ENCODE measurements at regions not wholly inside any gene's neighbourhood (a gene's known extent, or its start where the extent isn't known, plus 50 kb on each side); places are given as distances from the start of the nearest gene placed in this dataset.
A peak's percentile ranks its signal among the peaks of the same experiment; 100 is the strongest.
"Not testable (repeated sequence)": the region's sequence is repeated elsewhere in the genome, so short reads cannot be mapped to it uniquely, and the experiment has no call there.

DNA sequence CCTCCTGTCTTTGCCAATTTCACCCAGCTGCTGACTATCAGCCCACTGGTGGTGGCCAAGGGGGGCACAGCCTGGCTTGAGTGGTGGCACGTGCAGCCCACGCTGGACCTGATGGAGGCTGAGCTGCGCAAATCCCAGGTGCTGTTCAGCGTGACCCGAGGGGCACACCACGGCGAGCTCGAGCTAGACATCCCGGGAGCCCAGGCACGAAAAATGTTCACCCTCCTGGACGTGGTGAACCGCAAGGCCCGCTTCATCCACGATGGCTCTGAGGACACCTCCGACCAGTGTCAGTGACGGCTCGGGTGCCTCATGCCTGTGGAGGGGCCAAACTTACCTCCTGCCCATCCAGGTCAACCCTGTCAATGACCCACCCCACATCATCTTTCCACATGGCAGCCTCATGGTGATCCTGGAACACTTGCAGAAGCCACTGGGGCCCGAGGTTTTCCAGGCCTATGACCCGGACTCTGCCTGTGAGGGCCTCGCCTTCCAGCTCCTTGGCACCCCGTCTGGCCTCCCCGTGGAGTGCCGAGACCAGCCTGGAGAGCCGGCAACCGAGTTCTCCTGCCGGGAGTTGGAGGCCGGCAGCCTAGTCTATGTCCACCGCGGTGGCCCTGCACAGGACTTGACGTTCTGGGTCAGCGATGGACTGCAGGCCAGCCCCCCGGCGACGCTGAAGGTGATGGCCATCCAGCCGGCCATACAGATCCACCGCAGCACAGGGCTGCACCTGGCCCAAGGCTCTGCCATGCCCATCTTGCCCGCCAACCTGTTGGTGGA is 180.2 kb downstream of the TBC1D2B start:
- DNase-seq (ENCODE audit: low read depth in 2 of 2): not testable (repeated sequence)

DNA sequence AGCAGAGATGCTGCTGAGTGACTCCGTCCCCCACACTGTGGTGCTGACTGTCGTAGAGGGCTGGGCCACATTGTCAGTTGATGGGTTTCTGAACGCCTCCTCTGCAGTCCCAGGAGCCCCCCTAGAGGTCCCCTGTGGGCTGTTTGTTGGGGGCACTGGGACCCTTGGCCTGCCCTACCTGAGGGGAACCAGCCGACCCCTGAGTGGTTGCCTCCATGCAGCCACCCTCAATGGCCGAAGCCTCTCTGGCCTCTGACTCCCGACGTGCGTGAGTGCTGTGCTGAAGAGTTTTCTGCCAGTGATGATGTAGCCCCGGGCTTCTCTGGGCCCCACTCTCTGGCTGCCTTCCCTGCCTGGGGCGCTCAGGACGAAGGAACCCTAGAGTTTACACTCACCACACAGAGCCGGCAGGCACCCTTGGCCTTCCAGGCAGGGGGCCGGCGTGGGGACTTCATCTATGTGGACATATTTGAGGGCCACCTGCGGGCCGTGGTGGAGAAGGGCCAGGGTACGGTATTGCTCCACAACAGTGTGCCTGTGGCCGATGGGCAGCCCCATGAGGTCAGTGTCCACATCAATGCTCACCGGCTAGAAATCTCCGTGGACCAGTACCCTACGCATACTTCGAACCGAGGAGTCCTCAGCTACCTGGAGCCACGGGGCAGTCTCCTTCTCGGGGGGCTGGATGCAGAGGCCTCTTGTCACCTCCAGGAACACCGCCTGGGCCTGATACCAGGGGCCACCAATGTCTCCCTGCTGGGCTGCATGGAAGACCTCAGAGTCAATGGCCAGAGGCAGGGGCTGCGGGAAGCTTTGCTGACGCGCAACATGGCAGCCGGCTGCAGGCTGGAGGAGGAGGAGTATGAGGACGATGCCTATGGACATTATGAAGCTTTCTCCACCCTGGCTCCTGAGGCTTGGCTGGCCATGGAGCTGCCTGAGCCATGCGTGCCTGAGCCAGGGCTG is 181.1 kb downstream of the TBC1D2B start:
- DNase-seq (ENCODE audit: low read depth in 2 of 2): not testable (repeated sequence)

DNA sequence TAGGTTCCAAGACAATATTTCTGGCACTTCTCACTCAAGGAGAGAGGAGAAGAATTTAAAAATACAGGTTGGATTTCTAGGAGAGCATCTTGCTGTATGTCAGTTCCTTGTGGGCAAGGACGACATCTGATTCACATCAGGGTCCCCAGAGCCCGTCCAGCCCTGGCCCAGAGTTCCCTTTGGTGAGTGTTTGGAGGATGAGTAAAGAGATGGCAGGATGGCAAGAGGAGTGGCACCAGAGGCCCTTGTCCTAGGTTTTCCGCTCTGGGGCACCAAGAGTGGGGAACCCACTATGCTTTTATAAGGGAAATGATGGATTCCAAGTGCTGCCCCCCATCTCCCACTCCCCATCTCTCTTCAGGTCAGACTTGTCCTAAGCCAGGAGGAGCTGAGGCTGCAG is 181.8 kb downstream of the TBC1D2B start:
- no peak for DNase-seq (ENCODE audit: low read depth in 2 of 2)

DNA sequence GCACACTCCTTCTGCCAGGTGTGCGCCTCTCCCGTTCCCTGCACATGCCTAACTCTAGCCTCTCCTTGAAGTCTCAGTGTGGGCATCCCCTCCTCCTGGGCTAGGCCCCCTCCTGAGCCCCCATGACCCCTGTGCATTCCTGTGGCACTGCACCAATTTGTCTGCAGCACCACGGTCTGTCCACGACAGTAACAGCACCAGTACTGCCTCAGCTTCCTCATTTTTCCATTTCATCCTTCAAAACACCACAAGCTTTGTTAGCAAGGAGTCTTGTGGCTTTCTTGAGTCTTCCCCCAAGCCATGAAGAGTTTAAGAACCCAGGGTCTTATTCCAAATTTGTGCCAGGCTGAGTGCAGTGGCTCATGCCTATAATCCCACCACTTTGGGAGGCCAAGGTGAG is 182.4 kb downstream of the TBC1D2B start:
- not testable (repeated sequence) for DNase-seq (ENCODE audit: low read depth in 2 of 2)

DNA sequence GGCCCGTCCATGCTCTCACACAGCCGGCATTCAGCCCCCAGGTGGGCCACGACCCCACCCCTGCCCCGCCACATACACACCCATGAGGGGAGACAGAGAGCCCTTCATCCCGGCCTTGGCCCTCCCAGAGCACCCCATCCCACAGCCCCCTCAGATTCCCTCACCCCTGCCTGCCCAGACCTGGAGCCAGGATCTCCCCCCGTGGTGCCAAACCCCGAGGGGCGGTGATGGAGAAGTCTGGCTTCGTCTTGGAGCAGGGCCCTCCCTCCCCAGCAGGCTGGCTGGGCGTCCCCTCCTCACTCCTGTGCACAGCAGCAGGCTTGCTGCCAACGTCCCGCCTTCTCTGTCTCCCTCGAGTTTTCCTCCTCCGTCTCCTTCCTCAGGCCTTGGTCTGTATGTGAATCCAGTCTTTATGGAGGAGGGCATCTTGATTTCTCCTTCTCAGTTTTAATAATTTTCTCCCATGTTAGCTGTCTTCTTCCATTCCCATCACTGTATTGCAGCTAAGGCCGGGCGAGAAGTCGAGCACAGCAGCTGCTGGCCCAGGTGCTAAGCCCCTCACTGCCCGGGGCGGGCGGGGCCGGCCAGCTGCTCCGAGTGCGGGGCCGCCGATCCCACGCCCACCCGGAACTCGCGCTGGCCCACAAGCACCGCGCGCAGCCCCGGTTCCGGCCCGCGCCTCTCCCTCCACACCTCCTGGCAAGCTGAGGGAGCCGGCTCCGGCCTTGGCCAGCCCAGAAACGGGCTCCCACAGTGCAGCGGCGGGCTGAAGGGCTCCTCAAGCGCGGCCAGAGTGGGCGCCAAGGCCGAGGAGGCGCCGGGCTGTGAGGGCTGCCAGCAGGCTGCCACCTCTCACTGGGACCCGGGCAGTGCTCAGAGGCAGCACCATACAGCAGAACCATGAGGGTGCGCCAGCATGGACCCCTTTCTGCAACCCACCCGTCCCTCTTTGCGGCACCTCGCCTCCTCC is 183.6 kb downstream of the TBC1D2B start:
- not testable (repeated sequence) for DNase-seq (ENCODE audit: low read depth in 2 of 2)

DNA sequence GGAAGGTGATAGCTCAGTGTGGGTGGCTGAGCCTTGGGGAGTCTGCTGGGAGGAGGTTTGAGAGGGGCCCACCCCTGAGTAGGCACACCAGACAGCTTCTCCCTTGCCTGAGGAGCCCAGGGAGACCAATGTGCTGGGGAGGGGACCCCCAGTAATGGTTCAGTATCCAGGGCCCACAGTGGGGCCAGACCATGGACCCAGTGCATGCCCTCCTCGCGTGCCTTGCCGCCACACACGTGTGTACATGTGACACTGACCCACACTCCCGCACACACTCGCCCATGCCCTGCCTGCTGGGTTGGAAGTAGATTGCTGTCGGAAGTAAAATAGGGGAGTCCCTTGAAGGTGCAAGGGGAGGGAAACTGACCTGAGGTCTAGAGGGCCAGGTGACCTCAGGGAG is 184.3 kb downstream of the TBC1D2B start:
- not testable (repeated sequence) for DNase-seq (ENCODE audit: low read depth in 2 of 2)

DNA sequence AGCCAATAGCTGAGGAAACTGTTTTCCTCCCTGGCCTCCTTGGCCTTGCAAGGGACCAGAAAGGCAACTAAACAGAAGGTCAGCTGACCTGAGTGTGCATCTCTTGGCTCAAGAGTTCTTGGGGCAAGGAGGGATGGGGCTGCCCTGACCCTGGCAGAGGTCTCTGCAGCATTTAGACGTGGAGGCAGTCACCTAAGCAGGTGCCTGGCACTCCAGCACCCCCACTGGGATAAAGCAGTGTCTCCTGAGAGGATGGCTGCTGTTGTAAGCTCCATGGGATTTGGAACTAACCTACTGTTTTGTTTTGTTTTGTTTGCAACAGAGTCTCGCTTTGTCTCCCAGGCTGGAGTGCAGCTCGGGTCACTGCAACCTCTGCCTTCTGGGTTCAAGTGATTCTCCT is 185.2 kb downstream of the TBC1D2B start:
- no peak for DNase-seq (ENCODE audit: low read depth in 2 of 2)

DNA sequence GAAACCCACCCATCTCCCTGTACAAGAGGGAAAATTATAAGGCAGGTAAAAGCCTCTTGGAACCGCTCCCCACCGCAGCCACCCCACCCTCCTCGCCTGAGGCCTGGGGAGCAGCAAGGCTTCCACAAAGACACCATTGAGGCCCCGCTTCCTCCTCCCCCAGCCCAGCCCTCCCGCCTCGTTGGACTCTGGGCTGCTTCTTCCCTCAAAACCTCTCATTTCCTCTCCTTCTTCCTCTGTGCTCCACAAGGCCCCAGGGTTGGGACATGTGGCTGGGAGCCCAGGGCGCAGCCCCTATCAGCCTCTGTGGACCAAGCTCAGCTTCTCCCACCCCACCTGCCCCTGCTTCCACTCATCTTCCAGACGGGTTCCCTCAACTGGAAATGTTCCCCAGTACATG is 185.6 kb downstream of the TBC1D2B start:
- DNase-seq (ENCODE audit: low read depth in 2 of 2): not testable (repeated sequence)

DNA sequence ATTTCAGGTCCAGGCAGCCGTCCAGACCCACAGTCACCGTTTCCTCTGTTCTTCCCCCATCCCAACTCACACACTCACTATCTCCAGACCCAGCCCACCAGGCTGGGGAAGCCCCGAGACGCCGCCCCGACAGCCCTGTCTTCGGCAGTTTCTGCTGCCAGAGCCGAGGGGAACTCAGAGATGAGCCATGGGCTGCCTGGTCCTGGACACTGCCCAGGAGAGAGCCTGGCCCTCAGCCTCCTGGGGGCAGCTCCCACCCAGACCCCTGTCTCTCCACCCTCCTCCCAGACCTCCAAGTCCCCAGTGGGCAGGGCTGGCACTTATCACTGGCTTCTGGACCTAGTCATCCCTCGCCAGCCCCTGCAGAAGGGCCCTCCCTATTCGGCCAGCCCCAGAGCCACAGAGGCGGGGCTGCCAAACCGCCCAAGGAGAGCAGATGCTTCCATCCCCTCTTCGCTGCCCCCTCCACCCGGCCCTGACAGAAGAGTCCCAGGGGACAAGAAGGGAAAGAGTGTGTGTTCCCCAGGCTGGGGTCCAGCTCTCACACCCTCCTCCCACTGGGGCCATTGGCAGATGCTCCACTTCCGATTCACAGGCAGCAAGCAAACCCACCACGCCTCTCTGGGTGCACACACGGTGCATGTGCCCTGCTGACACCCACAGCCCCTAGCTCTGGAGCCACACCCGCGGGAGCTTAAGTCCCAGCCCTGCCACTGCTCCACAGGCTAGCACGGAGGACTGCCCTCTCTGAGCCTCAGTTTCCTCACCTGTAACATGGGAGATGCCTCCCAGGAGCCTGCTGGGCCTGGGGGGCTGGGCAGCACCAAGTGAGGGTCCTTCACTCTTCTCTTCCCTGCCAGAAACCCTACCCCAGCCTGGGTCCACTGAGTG is 186.4 kb downstream of the TBC1D2B start:
- DNase-seq (ENCODE audit: low read depth in 2 of 2): peak in 1 of 2 donors; percentile 24

DNA sequence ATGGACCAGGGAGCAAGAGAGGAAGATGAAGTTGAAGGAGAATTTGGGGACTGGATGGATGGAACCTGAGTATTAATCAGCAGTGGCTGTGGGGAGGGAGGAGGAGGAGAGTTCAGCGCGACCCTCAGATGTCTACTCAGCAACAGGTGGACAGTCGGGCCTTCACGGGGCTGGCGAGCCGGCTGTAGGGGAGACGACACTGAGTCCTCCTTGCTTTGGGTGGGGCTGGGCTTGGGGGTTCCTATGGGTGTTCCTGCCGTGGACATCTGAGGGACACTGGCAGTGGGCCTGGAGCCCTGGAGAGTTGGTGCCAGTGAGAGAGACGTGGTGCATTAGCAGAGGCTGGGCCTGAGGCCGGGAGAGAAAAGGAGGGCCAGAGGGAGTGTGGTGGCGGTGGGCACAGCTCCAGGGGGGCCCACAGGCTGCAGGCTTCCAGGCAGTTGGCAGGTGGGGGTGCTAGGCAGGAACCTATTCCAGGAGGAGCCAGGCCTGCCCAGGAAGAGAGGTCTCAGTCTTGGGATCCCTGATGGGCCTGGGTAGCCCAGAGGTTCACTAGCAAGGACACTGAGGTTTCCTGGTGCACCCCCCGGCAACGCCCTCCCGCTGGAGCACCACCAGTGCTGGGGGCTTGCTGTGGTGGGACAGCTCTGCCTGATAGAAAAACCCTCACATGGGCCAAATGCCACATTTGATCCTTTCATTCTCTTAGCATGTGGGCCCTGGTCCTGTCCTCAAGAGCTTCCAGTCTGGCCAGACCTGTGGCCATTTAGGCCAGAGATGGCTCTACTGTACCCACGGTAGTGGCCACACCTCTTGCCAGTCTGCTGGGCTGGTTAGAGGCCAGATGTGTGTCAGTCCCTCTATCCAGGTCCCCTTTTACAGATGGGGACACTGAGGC is 187.4 kb downstream of the TBC1D2B start:
- not testable (repeated sequence) for DNase-seq (ENCODE audit: low read depth in 2 of 2)

DNA sequence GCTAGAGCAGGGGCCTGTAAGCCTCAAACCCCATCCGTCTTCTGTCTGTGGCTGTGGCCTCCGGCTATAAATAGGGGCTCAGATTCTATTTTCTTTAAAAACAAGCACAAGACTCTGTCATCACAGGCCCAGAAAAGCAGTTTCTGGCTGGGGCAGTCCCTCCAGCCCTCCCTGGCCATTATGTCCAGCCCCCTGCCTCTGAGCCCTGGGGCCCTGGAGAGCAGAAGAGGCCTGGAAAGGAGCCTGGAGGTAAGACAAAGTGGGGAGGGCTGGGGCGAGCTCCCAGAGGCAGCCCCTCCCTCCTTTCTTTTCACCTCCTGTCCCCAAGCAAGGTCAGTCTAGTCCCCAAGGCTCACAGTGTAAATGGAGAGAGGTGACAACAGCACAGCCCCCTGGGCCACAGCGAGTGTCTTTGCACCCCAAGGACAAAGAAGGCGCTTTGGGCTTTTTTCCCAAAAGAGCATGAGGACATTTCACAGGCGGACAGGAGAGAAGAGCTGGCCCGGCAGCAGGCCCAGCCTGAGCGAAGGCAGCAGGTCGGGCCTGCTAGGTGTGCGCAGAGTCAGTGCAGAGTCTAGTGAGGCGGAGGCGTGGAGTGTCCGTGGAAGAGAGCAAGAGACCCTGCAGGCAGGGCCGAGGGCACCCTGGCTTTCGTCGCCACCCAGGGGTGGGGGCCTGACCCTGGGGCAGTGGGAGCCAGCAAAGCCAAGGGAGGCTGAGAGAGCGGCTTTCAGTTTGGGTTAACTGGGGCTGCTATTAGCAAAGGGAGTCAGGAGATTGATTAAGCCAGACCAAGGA is 188.3 kb downstream of the TBC1D2B start:
- no peak for DNase-seq (ENCODE audit: low read depth in 2 of 2)

DNA sequence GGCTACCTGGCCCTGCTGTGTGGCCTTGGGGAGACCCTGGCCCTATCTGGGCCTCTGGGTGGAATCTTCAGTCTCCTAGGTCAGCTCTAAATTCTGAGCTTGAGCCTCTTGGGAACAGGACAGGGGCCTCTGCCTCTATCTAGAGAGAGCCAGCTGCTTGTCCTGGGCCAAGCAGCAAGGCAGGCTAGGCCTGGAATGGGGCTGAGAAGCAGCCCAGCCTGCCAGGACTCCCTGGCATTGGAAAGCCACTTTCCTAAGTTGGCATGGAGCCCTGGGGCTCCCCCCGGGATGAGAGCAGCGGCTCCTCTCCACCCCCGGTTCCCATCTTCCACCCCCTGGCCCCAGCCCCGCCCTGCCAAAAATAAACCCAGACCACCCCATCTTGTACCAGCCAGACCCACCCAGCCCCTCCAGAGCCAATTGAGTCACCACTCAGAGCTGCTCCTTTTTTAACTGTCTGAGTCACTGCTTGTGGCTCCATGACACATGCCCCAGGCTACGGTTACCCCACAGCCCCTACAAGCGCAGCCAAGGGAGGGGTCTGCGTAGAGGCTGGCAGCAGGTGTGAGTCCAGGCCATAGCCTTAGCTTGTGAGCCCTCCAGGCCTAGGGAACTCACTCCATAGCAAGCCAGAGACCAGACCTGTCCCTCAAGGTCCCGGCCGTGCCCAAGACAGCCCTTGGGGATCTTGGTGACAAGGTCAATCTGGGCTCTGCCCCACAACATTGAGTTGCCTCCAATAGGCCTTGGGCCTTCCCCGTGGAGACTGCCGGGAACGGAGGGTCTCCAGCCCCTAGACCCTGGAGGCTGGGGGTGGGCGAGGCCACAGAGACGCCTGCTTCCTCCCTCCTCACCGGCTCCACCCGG is 189.7 kb downstream of the TBC1D2B start:
- DNase-seq (ENCODE audit: low read depth in 2 of 2): not testable (repeated sequence)

DNA sequence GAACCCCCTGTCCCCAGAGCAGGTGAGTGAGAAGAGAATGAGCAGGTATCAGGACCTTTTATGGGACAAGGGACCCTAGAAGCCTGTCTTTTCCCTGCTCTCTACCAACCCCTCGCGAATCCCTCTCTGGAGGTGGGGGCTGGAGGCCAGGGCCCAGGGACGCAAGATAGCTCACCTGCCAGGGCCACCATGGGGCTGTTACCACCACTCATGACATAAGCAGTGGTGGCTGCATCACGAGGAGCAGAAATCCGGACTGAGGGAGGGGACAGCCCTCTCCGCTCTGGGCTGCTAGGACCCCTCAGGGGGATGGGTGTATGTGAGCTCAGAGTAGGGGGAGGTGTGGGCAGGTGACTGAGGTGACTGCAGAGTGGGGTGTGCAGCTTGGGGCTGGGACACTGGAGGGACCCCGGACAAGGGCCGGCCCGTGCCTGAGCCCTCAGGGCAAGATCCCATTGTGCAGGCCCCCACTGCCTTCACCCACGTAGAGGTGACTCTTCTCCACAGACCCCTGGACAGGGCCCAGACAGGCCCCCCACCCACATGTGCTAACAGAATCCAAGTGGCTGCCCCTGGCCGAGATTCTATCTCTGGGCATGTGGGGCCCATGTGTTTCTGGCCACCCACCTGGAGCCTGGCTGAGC is 190.6 kb downstream of the TBC1D2B start:
- no peak for DNase-seq (ENCODE audit: low read depth in 2 of 2)

DNA sequence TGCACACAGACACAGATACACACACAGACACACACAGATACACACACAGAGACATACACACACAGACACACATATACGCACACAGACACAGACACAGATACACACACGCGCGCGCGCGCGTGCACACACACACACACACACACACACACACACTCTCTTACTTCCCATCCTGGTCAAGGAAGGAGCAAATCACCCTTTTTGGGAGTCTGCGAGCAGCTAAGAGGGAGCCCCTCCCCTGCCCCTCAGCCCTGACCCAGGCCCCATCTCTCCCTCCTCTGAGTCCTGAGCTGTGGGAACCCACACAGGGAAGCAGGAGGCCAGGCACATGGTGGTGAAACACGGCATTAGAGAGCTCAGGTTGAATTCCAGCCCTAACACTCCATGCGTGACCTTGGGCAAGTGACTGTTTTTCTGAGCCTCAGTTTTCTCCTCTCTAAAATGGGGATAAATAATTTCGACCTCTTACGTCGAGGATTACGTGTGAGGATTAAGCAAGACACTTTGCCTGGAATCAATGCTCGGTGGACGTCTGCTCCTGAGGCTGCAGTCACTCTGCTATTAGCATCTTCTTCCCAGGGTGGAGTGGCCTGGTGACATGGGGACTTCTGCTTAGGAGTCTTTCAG is 191.5 kb downstream of the TBC1D2B start:
- DNase-seq (ENCODE audit: low read depth in 2 of 2): not testable (repeated sequence)

DNA sequence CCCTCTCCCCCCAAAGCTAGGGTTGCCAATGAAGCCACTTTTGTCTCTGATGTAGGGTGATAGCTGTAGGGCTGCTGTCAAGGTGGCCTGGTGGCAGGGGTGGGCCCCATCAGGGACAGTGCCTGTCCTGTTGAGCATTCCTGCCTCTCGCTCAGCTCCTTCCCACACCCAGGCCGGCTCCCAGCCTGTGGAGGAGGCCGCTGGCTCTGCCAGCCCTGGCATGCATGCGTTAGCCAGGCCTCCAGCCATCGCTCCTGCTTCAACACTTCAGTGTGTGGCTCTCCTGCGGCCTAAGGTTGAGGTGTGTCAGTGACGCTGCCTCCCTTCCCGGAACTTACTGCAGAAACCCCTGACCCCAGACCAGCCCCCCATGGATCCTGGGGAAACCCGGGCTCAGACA is 194.5 kb downstream of the TBC1D2B start:
- not testable (repeated sequence) for DNase-seq (ENCODE audit: low read depth in 2 of 2)

DNA sequence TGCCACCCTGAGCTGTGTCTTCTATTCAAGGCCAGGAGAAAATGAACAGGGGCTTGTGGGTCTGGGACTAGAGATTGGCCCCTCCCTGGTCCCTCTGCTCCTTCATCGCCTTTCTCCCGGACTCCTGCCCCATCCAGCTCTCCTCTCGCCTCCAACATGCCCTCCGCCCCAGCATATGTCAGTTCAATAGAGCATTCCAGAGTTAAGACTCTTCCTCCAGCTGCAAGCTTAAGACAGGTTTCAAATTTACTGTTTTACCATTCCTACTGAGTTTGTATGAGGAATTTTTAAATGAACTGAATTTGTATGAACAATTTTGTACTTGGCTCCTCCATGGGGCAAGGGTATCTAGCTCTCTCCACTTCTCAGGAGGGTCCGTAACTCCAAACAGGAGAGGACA is 195.6 kb downstream of the TBC1D2B start:
- no peak for DNase-seq (ENCODE audit: low read depth in 2 of 2)
